Hematopoietic multipotent progenitor cell treated with erythropoietin and hydrocortisone succinate and interleukin-3 and kit ligand, for 8 days (in vitro differentiated cells): ENCODE measurements at regions not wholly inside any gene's neighbourhood (a gene's known extent, or its start where the extent isn't known, plus 50 kb on each side); places are given as distances from the start of the nearest gene placed in this dataset.
A peak's percentile ranks its signal among the peaks of the same experiment; 100 is the strongest.
"Not testable (repeated sequence)": the region's sequence is repeated elsewhere in the genome, so short reads cannot be mapped to it uniquely, and the experiment has no call there.

Source experiments
- DNase-seq: peaks from one replicate; pipeline ENCODE4 v3.0.0-alpha.2; 2015

DNA sequence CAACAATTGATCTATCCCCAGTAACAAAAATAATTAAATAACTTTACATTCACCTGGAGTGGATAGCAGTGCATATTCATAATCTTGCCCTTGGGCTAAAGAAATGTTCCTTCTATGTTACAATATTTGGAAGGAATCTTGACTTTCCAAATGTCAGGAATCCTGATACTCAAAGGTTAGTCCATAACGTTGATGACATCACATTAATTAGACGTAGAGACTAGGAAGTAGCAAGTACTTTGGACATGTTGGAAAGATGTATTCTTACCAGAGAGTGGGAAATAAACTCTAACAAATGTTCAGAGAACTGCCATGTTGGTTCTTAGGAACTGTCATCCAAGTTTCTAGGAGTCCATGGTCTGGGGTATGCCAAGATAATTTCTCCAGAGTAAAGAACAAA, 70.6 kb upstream of the SLC25A36 start:
- DNase-seq: no peak

DNA sequence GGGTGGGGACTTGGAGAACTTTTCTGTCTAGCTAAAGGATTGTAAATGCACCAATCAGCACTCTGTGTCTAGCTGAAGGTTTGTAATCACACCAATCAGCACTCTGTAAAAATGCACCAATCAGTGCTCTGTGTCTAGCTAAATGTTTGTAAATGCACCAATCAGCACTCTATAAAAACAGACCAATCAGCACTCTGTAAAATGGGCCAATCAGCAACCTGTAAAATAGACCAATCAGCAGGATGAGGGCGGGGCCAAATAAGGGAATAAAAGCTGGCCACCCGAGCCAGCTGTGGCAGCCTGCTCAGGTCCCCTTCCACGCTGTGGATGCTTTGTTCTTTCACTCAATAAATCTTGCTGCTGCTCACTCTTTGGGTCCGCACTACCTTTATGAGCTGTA, 69.5 kb upstream of the SLC25A36 start:
- not testable (repeated sequence) for DNase-seq

DNA sequence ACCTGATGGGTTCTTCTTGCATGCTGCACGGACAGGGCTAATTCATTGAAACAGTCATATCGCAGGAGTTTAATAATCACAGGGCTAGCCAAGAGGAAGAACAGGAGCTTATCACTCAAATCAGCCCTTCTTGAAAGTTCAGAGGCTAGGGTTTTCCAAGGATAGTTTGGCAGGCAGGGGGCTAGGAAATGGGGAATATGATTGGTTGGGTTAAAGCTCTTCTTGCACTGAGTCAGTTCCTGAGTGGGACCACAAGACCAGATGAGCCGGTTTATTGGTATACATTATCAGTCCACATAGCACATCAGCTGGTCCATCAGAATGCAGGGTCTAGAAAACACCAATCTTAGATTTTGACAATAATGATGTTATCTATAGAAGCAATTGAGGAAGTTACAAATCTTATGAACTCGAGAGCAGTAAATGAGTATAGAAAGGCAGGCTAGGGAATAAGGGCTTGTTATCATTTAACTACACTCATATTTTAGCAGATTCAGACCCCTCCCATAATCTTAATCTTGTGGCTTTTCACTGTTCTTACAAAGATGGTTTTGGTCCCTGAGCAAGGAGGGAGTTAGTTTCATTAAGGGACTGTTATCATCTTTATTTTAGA, 58.1 kb upstream of the SLC25A36 start:
- DNase-seq: peak; percentile 4

DNA sequence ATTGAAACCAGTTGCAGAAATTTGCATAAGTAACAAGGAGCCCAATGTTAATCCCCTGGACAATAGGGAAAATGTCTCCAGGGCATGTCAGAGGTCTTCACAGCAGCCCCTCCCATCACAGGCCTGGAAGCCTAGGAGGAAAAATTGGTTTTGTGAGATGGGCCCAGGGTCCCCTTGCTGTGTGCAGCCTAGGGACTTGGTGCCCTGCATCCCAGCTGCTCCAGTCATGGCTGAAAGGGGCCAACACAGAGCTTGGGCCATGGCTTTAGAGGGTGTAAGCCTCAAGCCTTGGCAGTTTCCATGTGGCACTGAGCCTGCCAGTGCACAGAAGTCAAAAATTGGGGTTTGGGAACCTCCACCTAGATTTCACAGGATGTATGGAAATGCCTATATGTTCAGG, 55.9 kb upstream of the SLC25A36 start:
- not testable (repeated sequence) for DNase-seq
